ENCODE measurements at regions not wholly inside any gene's neighbourhood (a gene's known extent, or its start where the extent isn't known, plus 50 kb on each side); places are given as distances from the start of the nearest gene placed in this dataset.

- in situ Hi-C loops (cut with HindIII; ENCODE audit: low sequenced_read_pairs), result no loop called here
- no peak for DNase-seq (ENCODE audit: low read depth, low spot score)
- no peak overlapping the region for H3K4me3 ChIP-seq (ENCODE audit: low read depth, low read length)
- TF ChIP-seq CTCF (IDR thresholded peaks at IDR 0.05; ENCODE audit: low read depth, low read length), result no peak
Observed at GRCh38 chrX:142686206-142686605, 339.5 kb upstream of the SPANXN4 start.

GRCh38 chrX:142680038-142680437 is 345.7 kb upstream of the SPANXN4 start:
- TF ChIP-seq CTCF (IDR thresholded peaks at IDR 0.05; ENCODE audit: low read depth, low read length), result no peak
- DNase-seq (ENCODE audit: low read depth, low spot score), result no peak
- in situ Hi-C loops (cut with HindIII; ENCODE audit: low sequenced_read_pairs), result no loop called here
- no peak overlapping the region for H3K4me3 ChIP-seq (ENCODE audit: low read depth, low read length)

- no peak for DNase-seq (ENCODE audit: low read depth, low spot score)
- no peak for TF ChIP-seq CTCF (IDR thresholded peaks at IDR 0.05; ENCODE audit: low read depth, low read length)
- in situ Hi-C loops (cut with HindIII; ENCODE audit: low sequenced_read_pairs), result no loop called here
- no peak overlapping the region for H3K4me3 ChIP-seq (ENCODE audit: low read depth, low read length)
Observed at GRCh38 chrX:142671036-142671435, 354.7 kb upstream of the SPANXN4 start.

GRCh38 chrX:142663330-142664095 is 362.2 kb upstream of the SPANXN4 start:
- H3K4me3 ChIP-seq (ENCODE audit: low read depth, low read length), result no peak overlapping the region
- TF ChIP-seq CTCF (IDR thresholded peaks at IDR 0.05; ENCODE audit: low read depth, low read length), result no peak
- in situ Hi-C loops (cut with HindIII; ENCODE audit: low sequenced_read_pairs), result no loop called here
- no peak for DNase-seq (ENCODE audit: low read depth, low spot score)

- in situ Hi-C loops (cut with HindIII; ENCODE audit: low sequenced_read_pairs), result no loop called here
- TF ChIP-seq CTCF (IDR thresholded peaks at IDR 0.05; ENCODE audit: low read depth, low read length), result no peak
- no peak for DNase-seq (ENCODE audit: low read depth, low spot score)
- no peak overlapping the region for H3K4me3 ChIP-seq (ENCODE audit: low read depth, low read length)
Observed at GRCh38 chrX:142661696-142662095, 364.0 kb upstream of the SPANXN4 start.

GRCh38 chrX:142655507-142655906 is 370.2 kb upstream of the SPANXN4 start:
- in situ Hi-C loops (cut with HindIII; ENCODE audit: low sequenced_read_pairs), result no loop called here
- DNase-seq (ENCODE audit: low read depth, low spot score), result no peak
- no peak overlapping the region for H3K4me3 ChIP-seq (ENCODE audit: low read depth, low read length)
- TF ChIP-seq CTCF (IDR thresholded peaks at IDR 0.05; ENCODE audit: low read depth, low read length), result no peak
